ENCODE measurements at regions not wholly inside any gene's neighbourhood (a gene's known extent, or its start where the extent isn't known, plus 50 kb on each side); places are given as distances from the start of the nearest gene placed in this dataset.
"Not testable (repeated sequence)": the region's sequence is repeated elsewhere in the genome, so short reads cannot be mapped to it uniquely, and the experiment has no call there.

- Histone ChIP-seq H3K27me3 (replicated peaks; ENCODE audit: control insufficient read depth, insufficient read depth, low read length) (no peaks in the 10 kb centered on the region), H3K36me3 (ENCODE audit: control insufficient read depth, insufficient read depth, low read length) (no peaks in the 10 kb centered on the region), H3K4me3 (replicated peaks; ENCODE audit: low read depth, low read length) (no peak overlapping the region)
- DNase-seq (ENCODE audit: extremely low read depth, insufficient read length) = no peak
- TF ChIP-seq CTCF (IDR thresholded peaks at IDR 0.05; ENCODE audit: insufficient read depth, low read length, poor library complexity, severe bottlenecking) = no peak
These were observed 107.3 kb upstream of the CLEC14A start for GRCh38 chr14:38363217-38363616.

DNA sequence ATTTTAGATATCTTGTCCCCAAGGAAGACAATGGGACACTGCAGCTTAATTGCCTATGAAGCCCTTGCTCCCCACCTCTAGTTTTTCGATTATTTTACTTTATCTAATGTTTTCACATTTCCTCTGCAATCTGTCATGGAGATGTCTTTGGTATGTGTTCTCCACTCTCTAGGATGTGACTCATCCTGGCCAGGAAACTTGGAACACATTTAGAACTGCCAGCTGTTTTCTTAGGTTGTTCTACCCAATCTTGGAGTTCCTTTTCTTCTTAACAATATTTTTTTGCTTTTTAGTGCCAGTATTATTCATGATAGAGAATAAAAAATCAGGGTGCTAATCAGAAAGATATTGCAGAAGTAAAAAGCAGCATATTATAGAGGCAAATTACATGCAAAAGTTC is 101.7 kb upstream of the CLEC14A start:
- TF ChIP-seq CTCF (IDR thresholded peaks at IDR 0.05; ENCODE audit: insufficient read depth, low read length, poor library complexity, severe bottlenecking) = no peak
- no peak for DNase-seq (ENCODE audit: extremely low read depth, insufficient read length)
- Histone ChIP-seq H3K27me3 (replicated peaks; ENCODE audit: control insufficient read depth, insufficient read depth, low read length) (no peaks in the 10 kb centered on the region), H3K4me3 (replicated peaks; ENCODE audit: low read depth, low read length) (no peak overlapping the region), H3K36me3 (ENCODE audit: control insufficient read depth, insufficient read depth, low read length) (no peaks in the 10 kb centered on the region)

DNA sequence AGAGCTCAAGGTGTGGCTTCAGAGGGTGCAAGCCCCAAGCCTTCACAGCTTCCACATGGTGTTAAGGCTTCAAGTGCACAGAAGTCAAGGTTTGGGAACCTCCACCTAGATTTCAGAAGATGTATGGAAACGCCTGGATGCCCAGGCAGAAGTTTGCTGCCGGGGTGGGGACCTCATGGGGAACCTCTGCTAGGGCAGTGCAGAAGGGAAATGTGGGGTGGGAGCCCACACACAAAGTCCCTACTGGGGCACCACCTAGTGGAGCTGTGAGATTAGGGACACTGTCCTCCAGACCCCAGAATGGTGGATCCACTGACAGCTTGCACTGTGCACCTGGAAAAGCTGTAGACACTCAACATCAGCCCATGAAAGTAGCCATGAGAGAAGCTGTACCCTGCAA is 99.6 kb upstream of the CLEC14A start:
- not testable (repeated sequence) for H3K27me3 ChIP-seq (replicated peaks; ENCODE audit: control insufficient read depth, insufficient read depth, low read length); H3K36me3 ChIP-seq (ENCODE audit: control insufficient read depth, insufficient read depth, low read length); DNase-seq (ENCODE audit: extremely low read depth, insufficient read length); H3K4me3 ChIP-seq (replicated peaks; ENCODE audit: low read depth, low read length)

DNA sequence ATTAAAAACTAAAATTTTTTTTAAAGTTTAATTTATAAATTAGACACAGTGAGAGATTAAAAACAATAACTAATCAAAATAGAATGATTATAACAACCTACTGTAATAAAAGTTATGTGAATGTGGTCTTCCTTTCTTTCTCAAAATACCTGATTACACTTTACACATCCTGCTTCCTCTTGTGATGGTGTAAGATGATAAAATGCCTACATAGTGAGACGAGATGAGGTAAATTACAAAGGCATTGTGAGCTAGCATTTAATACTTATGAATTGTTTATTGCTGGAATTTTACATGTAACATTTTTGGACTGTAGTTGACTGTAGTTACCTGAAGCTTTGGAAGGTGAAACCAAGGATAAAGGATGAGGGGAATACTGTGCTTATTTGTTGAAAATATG is 94.2 kb upstream of the CLEC14A start:
- H3K27me3 ChIP-seq (replicated peaks; ENCODE audit: control insufficient read depth, insufficient read depth, low read length) = no peaks in the 10 kb centered on the region
- H3K4me3 ChIP-seq (replicated peaks; ENCODE audit: low read depth, low read length) = no peak overlapping the region
- no peak for TF ChIP-seq CTCF (IDR thresholded peaks at IDR 0.05; ENCODE audit: insufficient read depth, low read length, poor library complexity, severe bottlenecking)
- no peaks in the 10 kb centered on the region for H3K36me3 ChIP-seq (ENCODE audit: control insufficient read depth, insufficient read depth, low read length)
- no peak for DNase-seq (ENCODE audit: extremely low read depth, insufficient read length)

DNA sequence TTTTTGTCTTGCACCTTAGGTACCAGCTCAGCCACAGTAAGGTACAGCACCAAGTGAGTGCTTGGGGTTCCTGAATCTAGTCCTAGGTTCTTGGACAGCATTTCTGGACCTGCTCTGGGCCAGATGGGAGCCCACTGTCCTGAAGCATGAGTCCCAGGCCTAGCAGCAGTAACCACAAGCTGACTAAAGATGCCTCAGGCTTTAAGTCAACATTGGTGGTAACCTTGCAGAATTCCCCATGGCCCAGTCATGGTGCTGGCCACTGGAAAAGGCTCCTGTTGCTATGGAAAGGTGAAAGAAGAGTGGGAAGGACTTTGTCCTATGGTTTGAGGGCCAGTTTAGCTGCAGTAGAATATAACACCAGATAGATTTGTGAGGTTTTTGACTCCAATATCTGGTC is 86.9 kb upstream of the CLEC14A start:
- DNase-seq (ENCODE audit: extremely low read depth, insufficient read length) = no peak

GRCh38 chr14:38339696-38340095 is 83.8 kb upstream of the CLEC14A start:
- H3K36me3 ChIP-seq (ENCODE audit: control insufficient read depth, insufficient read depth, low read length) = no peaks in the 10 kb centered on the region
- TF ChIP-seq CTCF (IDR thresholded peaks at IDR 0.05; ENCODE audit: insufficient read depth, low read length, poor library complexity, severe bottlenecking) = no peak
- DNase-seq (ENCODE audit: extremely low read depth, insufficient read length) = no peak
- no peak overlapping the region for H3K4me3 ChIP-seq (replicated peaks; ENCODE audit: low read depth, low read length)
- H3K27me3 ChIP-seq (replicated peaks; ENCODE audit: control insufficient read depth, insufficient read depth, low read length) = no peaks in the 10 kb centered on the region

More for the DNA sequence above, 86.9 kb upstream of the CLEC14A start:
- H3K4me3 ChIP-seq (replicated peaks; ENCODE audit: low read depth, low read length) = no peak overlapping the region
- TF ChIP-seq CTCF (IDR thresholded peaks at IDR 0.05; ENCODE audit: insufficient read depth, low read length, poor library complexity, severe bottlenecking) = no peak
- no peaks in the 10 kb centered on the region for H3K27me3 ChIP-seq (replicated peaks; ENCODE audit: control insufficient read depth, insufficient read depth, low read length)
- H3K36me3 ChIP-seq (ENCODE audit: control insufficient read depth, insufficient read depth, low read length) = no peaks in the 10 kb centered on the region

Data from GM06990 (cell line).